Middle frontal gyrus (tissue), 1 donor: ENCODE measurements at regions not wholly inside any gene's neighbourhood (a gene's known extent, or its start where the extent isn't known, plus 50 kb on each side); places are given as distances from the start of the nearest gene placed in this dataset.
"Not testable (repeated sequence)": the region's sequence is repeated elsewhere in the genome, so short reads cannot be mapped to it uniquely, and the experiment has no call there.

Experiments used
- DNase-seq: peaks from one replicate; pipeline ENCODE4 v3.0.0-alpha.2; 2015; ENCODE audit warnings: low spot score; ENCODE audit errors: extremely low spot score

GRCh38 chr17:71869841-71870545 is 250.8 kb upstream of the SOX9 start:
- DNase-seq, result no peak

- no peak for DNase-seq
Measured at GRCh38 chr17:71870546-71870862, 250.3 kb upstream of the SOX9 start.

- no peak for DNase-seq
Measured at GRCh38 chr17:71872843-71873485, 247.9 kb upstream of the SOX9 start.

- not testable (repeated sequence) for DNase-seq
Measured at GRCh38 chr17:71874773-71875172, 246.0 kb upstream of the SOX9 start.

- no peak for DNase-seq
Measured at GRCh38 chr17:71878271-71878670, 242.5 kb upstream of the SOX9 start.

- DNase-seq, result no peak
Measured at GRCh38 chr17:71878998-71879397, 241.8 kb upstream of the SOX9 start.

- DNase-seq, result no peak
Measured at GRCh38 chr17:71881041-71881440, 239.8 kb upstream of the SOX9 start.

- DNase-seq, result no peak
Measured at GRCh38 chr17:71881581-71881980, 239.2 kb upstream of the SOX9 start.

GRCh38 chr17:71883258-71883657 is 237.6 kb upstream of the SOX9 start:
- no peak for DNase-seq

GRCh38 chr17:71883845-71884244 is 237.0 kb upstream of the SOX9 start:
- no peak for DNase-seq

GRCh38 chr17:71885662-71886061 is 235.2 kb upstream of the SOX9 start:
- DNase-seq, result no peak

- no peak for DNase-seq
Measured at GRCh38 chr17:71899317-71899716, 221.5 kb upstream of the SOX9 start.

- no peak for DNase-seq
Measured at GRCh38 chr17:71900621-71901229, 220.1 kb upstream of the SOX9 start.

- DNase-seq, result no peak
Measured at GRCh38 chr17:71902894-71903506, 217.8 kb upstream of the SOX9 start.

GRCh38 chr17:71905376-71906031 is 215.3 kb upstream of the SOX9 start:
- DNase-seq, result no peak

- no peak for DNase-seq
Measured at GRCh38 chr17:71909155-71909554, 211.7 kb upstream of the SOX9 start.

GRCh38 chr17:71910002-71910401 is 210.8 kb upstream of the SOX9 start:
- no peak for DNase-seq

GRCh38 chr17:71914042-71914441 is 206.8 kb upstream of the SOX9 start:
- no peak for DNase-seq

- DNase-seq, result no peak
Measured at GRCh38 chr17:71914812-71915211, 206.0 kb upstream of the SOX9 start.

- DNase-seq, result no peak
Measured at GRCh38 chr17:71917715-71918114, 203.1 kb upstream of the SOX9 start.

GRCh38 chr17:71919186-71919585 is 201.6 kb upstream of the SOX9 start:
- DNase-seq, result no peak

- DNase-seq, result no peak
Measured at GRCh38 chr17:71919896-71920295, 200.9 kb upstream of the SOX9 start.
